ENCODE measurements at regions not wholly inside any gene's neighbourhood (a gene's known extent, or its start where the extent isn't known, plus 50 kb on each side); places are given as distances from the start of the nearest gene placed in this dataset.
"Not testable (repeated sequence)": the region's sequence is repeated elsewhere in the genome, so short reads cannot be mapped to it uniquely, and the experiment has no call there.

GRCh38 chr13:38086013-38086412 lies 216.4 kb upstream of the TRPC4 start:
- DNase-seq: no peak
- Histone ChIP-seq H3K4me1 (replicated peaks in 1 of 2) (no peaks in the 10 kb centered on the region), H3K4me3 (no peak overlapping the region), H3K27ac (no peak overlapping the region), H3K9me3 (replicated peaks in 1 of 3) (no peaks in the 10 kb centered on the region), H3K27me3 (no peaks in the 10 kb centered on the region), H3K36me3 (replicated peaks in 1 of 2) (no peaks in the 10 kb centered on the region)
- WGBS, 4 donors: 78 to 95% (median 87%) methylated on average over 3 of the region's 3 CpGs; no CpG with 5 or more reads in 1 of the 4 donors
- intact Hi-C loops (cut with DNase I): no loop called here
- TF ChIP-seq CTCF (IDR thresholded peaks at IDR 0.05) (no peak), POLR2A (IDR thresholded peaks at IDR 0.05) (no peak)

GRCh38 chr13:38073931-38074330 lies 204.4 kb upstream of the TRPC4 start:
- H3K36me3 ChIP-seq (replicated peaks in 1 of 2): no peaks in the 10 kb centered on the region
- DNase-seq: no peak
- H3K27ac ChIP-seq: no peak overlapping the region
- no peak for TF ChIP-seq POLR2A (IDR thresholded peaks at IDR 0.05)
- no peak for TF ChIP-seq CTCF (IDR thresholded peaks at IDR 0.05)
- 53 to 78% (median 69%) methylated on average over 1 of the region's 1 CpG for WGBS, 4 donors
- no peaks in the 10 kb centered on the region for H3K27me3 ChIP-seq
- H3K9me3 ChIP-seq (replicated peaks in 1 of 3): no peaks in the 10 kb centered on the region
- no peaks in the 10 kb centered on the region for H3K4me1 ChIP-seq (replicated peaks in 1 of 2)
- intact Hi-C loops (cut with DNase I): no loop called here
- H3K4me3 ChIP-seq: no peak overlapping the region

GRCh38 chr13:38072696-38073095 lies 203.1 kb upstream of the TRPC4 start:
- DNase-seq: no peak
- no peak overlapping the region for H3K4me3 ChIP-seq
- H3K9me3 ChIP-seq (replicated peaks in 1 of 3): no peaks in the 10 kb centered on the region
- no peaks in the 10 kb centered on the region for H3K27me3 ChIP-seq
- TF ChIP-seq POLR2A (IDR thresholded peaks at IDR 0.05): no peak
- no peak for TF ChIP-seq CTCF (IDR thresholded peaks at IDR 0.05)
- H3K4me1 ChIP-seq (replicated peaks in 1 of 2): no peaks in the 10 kb centered on the region
- intact Hi-C loops (cut with DNase I): no loop called here
- H3K27ac ChIP-seq: no peak overlapping the region
- no peaks in the 10 kb centered on the region for H3K36me3 ChIP-seq (replicated peaks in 1 of 2)

GRCh38 chr13:38071340-38071739 lies 201.8 kb upstream of the TRPC4 start:
- H3K4me1 ChIP-seq (replicated peaks in 1 of 2); intact Hi-C loops (cut with DNase I); H3K9me3 ChIP-seq (replicated peaks in 1 of 3); H3K36me3 ChIP-seq (replicated peaks in 1 of 2); H3K27me3 ChIP-seq; DNase-seq; H3K27ac ChIP-seq; H3K4me3 ChIP-seq: not testable (repeated sequence)
- WGBS, 4 donors: 86 to 98% (median 91%) methylated on average over 5 of the region's 5 CpGs

GRCh38 chr13:38053896-38054295 lies 184.3 kb upstream of the TRPC4 start:
- intact Hi-C loops (cut with DNase I): no loop called here
- 73 to 80% (median 76%) methylated on average over 3 of the region's 3 CpGs for WGBS, 4 donors
- no peaks in the 10 kb centered on the region for H3K4me1 ChIP-seq (replicated peaks in 1 of 2)
- H3K27me3 ChIP-seq: no peaks in the 10 kb centered on the region
- H3K36me3 ChIP-seq (replicated peaks in 1 of 2): no peaks in the 10 kb centered on the region
- no peak overlapping the region for H3K27ac ChIP-seq
- H3K4me3 ChIP-seq: no peak overlapping the region
- DNase-seq: no peak
- TF ChIP-seq CTCF (IDR thresholded peaks at IDR 0.05): no peak
- no peak for TF ChIP-seq POLR2A (IDR thresholded peaks at IDR 0.05)
- H3K9me3 ChIP-seq (replicated peaks in 1 of 3): no peaks in the 10 kb centered on the region

Measured in adrenal gland (tissue), 9 donors.